ENCODE measurements at regions not wholly inside any gene's neighbourhood (a gene's known extent, or its start where the extent isn't known, plus 50 kb on each side); places are given as distances from the start of the nearest gene placed in this dataset.
A peak's percentile ranks its signal among the peaks of the same experiment; 100 is the strongest.

DNA sequence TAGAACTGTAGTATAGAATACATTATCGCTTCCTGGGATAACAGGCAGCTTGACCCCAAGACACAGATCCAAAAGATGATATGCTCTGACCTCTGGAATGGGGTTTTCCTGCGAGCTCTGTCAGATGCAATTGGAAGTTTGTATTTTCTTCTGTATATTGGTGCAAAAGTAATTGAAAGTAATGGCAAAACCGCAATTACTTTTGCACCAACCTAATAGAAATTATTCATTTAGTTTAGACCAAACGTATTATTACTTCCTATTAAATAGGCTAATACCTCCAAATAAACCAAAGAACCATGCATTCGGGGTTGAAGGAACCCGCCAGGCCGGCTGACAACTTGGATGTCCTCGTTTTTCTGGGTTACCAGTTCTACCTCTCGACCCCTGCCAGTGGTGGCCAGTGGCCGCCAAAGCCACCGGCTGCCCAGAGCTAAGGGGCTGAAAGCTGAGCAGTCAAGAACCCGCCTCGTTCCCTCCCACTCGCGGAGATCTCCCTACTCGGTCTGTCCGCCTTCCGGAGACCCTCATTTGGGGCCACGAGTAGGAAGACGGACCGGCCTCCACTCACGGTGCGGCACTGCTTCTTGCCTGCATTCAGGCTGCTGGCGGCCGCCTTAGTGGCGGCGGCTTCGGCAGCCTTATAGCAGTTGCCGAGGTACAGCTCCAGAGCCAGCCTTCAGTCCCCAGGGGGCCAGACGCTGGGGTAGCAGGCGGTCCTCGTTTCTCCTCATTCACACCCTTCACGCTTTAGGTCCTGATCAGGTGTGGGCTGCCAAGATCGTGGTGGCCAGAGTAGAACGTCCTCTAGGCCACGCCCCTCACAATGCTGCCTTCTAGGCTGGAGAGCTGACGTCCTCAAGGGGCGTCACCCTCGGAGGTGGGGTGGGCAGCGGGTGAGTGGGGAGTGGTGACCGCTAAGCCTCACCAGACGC is 121.9 kb downstream of the RBMX2 start:
- intact Hi-C loops (cut with DNase I; ENCODE audit: low total_unique reads) = no loop called here
- no peak for TF ChIP-seq CTCF (IDR thresholded peaks at IDR 0.05)
- peak overlapping the region; percentile 6 for H3K4me3 ChIP-seq (ENCODE audit: low read depth, poor library complexity, severe bottlenecking)
- DNase-seq (ENCODE audit: low spot score in 2 of 2) = no peak
- 29 to 51% methylated on average over 13 to 42 of the region's 42 CpGs for WGBS, 2 donors

GRCh38 chrX:130524476-130525194 is 122.8 kb downstream of the RBMX2 start:
- TF ChIP-seq POLR2A (IDR thresholded peaks at IDR 0.05) (no peak), CTCF (IDR thresholded peaks at IDR 0.05) (no peak)
- no peak overlapping the region for H3K4me3 ChIP-seq (ENCODE audit: low read depth, poor library complexity, severe bottlenecking)
- 70 to 76% methylated on average over 6 of the region's 6 CpGs for WGBS, 2 donors
- DNase-seq (ENCODE audit: low spot score in 2 of 2) = no peak
- intact Hi-C loops (cut with DNase I; ENCODE audit: low total_unique reads) = no loop called here

GRCh38 chrX:130529531-130529930 is 127.7 kb downstream of the RBMX2 start:
- no peak overlapping the region for H3K4me3 ChIP-seq (ENCODE audit: low read depth, poor library complexity, severe bottlenecking)
- TF ChIP-seq POLR2A (IDR thresholded peaks at IDR 0.05) = no peak
- no peak for TF ChIP-seq CTCF (IDR thresholded peaks at IDR 0.05)
- WGBS, 2 donors = 58 to 70% methylated on average over 2 to 3 of the region's 4 CpGs
- intact Hi-C loops (cut with DNase I; ENCODE audit: low total_unique reads) = no loop called here
- no peak for DNase-seq (ENCODE audit: low spot score in 2 of 2)

DNA sequence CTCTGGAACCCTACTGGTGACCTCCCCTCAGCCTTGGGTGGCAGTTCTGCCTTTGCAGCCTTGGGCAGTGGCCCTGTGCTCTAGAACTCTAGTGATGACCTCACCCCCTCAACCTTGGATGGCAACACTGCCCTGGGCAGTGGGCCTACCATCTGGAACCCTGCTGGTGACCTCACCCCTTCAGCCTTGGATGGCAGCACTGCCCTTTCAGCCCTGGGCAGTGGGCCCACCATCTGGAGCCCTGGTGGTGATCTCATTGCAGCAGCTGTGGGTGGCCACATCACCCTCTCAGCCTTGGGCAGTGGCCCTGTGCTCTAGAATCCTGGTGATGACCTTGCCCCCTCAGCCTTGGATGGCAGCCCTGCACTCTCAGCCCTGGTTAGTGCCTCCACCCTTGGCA is 129.3 kb downstream of the RBMX2 start:
- intact Hi-C loops (cut with DNase I; ENCODE audit: low total_unique reads) = no loop called here
- no peak for TF ChIP-seq POLR2A (IDR thresholded peaks at IDR 0.05)
- TF ChIP-seq CTCF (IDR thresholded peaks at IDR 0.05) = no peak

GRCh38 chrX:130539721-130540321 is 138.0 kb downstream of the RBMX2 start:
- intact Hi-C loops (cut with DNase I; ENCODE audit: low total_unique reads) = no loop called here
- no peak overlapping the region for H3K4me3 ChIP-seq (ENCODE audit: low read depth, poor library complexity, severe bottlenecking)
- DNase-seq (ENCODE audit: low spot score in 2 of 2) = peak; percentile 18 to 88
- WGBS, 2 donors = 16 to 30% methylated on average over 14 to 15 of the region's 15 CpGs
- TF ChIP-seq CTCF (IDR thresholded peaks at IDR 0.05) (no peak), POLR2A (IDR thresholded peaks at IDR 0.05) (no peak)

More for the DNA sequence above, 129.3 kb downstream of the RBMX2 start:
- H3K4me3 ChIP-seq (ENCODE audit: low read depth, poor library complexity, severe bottlenecking) = no peak overlapping the region
- DNase-seq (ENCODE audit: low spot score in 2 of 2) = no peak
